Activated naive CD4-positive, alpha-beta T cell treated with anti-CD3 and anti-CD28 coated beads, Interleukin-2, amount 10 ng/mL, durations not matched to agents 7 days and 5 days (primary cell): ENCODE measurements at regions not wholly inside any gene's neighbourhood (a gene's known extent, or its start where the extent isn't known, plus 50 kb on each side); places are given as distances from the start of the nearest gene placed in this dataset.
"Not testable (repeated sequence)": the region's sequence is repeated elsewhere in the genome, so short reads cannot be mapped to it uniquely, and the experiment has no call there.

ENCODE experiments used
- CTCF ChIA-PET: fragments of 350-600 bp; sonication (Branson Sonifier 250); formaldehyde crosslinking; loops from one replicate; lab custom pipeline; 2021; ENCODE audit warnings: antibody characterized with exemption; lab: Charles Lee
- DNase-seq: peaks from one replicate; pipeline ENCODE4 v3.0.0-alpha.2; 2020
- H3K27ac Mint-ChIP-seq: one replicate; pipeline ENCODE4 v1.8.0; 2021; ENCODE audit warnings: mild to moderate bottlenecking, moderate library complexity, mixed read lengths
- H3K27me3 Mint-ChIP-seq: one replicate; pipeline ENCODE4 v1.8.0; 2021; ENCODE audit warnings: mild to moderate bottlenecking, mixed read lengths
- H3K36me3 Mint-ChIP-seq: one replicate; pipeline ENCODE4 v1.8.0; 2021; ENCODE audit warnings: mixed read lengths
- H3K4me1 Mint-ChIP-seq: one replicate; pipeline ENCODE4 v1.8.0; 2021; ENCODE audit warnings: mixed read lengths
- H3K4me3 Mint-ChIP-seq: one replicate; pipeline ENCODE4 v1.8.0; 2021; ENCODE audit warnings: mild to moderate bottlenecking, moderate library complexity, mixed read lengths
- H3K9me3 Mint-ChIP-seq: one replicate; pipeline ENCODE4 v1.8.0; 2021; ENCODE audit warnings: mixed read lengths

DNA sequence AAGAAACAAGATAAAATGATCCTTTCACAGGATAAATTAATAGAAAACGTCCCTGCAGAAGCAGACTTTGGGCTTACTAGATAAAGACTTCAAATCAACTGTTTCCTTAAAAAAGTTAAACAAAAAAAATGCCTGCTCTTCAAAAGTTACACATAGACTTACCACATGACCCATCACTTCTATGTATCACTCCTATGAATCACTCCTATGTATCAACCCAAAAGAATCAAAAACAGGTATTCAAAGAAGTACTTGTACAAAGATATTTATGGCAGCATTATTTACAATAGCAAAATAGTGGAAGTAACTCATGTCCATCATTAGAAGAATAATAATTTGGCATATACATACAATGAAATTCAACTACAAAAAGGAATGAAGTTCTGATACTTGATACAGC is 56.3 kb upstream of the PRDM9 start:
- CTCF ChIA-PET: no interaction called here
- Mint-ChIP-seq H3K27me3 (no peaks in the 10 kb centered on the region), H3K27ac (no peak overlapping the region), H3K9me3 (peaks cover 18% of the 10 kb centered on the region), H3K36me3 (no peaks in the 10 kb centered on the region), H3K4me1 (no peaks in the 10 kb centered on the region), H3K4me3 (no peak overlapping the region)
- DNase-seq: no peak

DNA sequence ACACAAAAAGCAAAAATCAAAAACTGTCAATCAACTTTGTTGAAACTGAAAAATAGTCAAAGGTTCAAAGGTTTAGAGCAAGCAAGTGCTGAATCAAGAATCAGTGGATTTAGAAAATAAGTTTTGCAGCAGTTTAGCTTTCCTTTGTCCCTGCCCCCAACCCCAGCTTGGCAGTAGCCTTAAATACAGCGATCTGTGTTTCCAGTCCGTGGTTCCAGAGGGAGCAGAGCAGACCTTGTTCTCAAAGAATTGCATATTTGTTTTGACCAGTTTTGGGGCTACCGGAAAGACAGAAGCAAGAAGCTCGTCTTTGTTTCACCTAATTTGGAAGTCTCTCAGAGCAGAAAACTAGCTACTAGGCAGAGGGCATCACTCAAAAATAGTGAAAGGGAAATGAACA is 57.2 kb upstream of the PRDM9 start:
- H3K9me3 Mint-ChIP-seq: peaks cover 14% of the 10 kb centered on the region

DNA sequence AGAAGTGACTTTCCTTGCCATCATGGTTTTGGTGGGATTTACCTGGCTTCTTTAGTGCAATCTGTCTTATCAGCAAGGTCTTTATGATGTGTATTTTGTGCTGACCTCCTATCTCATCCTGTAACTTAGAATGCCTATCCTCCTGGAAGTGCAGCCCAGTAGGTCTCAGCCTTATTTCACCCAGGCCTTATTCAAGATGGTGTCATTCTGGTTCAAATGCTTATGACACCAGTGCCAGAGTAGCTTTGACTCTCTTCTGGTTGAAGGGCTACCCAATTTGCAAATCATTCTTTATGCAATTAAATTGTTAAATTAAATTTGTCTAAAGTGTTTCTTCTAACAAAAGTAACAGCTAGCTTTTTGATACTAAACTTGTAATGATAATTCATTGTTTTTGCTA is 58.8 kb upstream of the PRDM9 start:
- no peak overlapping the region for H3K4me3 Mint-ChIP-seq
- no peaks in the 10 kb centered on the region for H3K27me3 Mint-ChIP-seq
- no peak overlapping the region for H3K27ac Mint-ChIP-seq
- H3K4me1 Mint-ChIP-seq: no peaks in the 10 kb centered on the region
- peaks cover 17% of the 10 kb centered on the region for H3K9me3 Mint-ChIP-seq
- no peaks in the 10 kb centered on the region for H3K36me3 Mint-ChIP-seq
- no peak for DNase-seq
- CTCF ChIA-PET: no interaction called here

More for the DNA sequence above, 57.2 kb upstream of the PRDM9 start:
- Mint-ChIP-seq H3K27me3 (no peaks in the 10 kb centered on the region), H3K4me1 (no peaks in the 10 kb centered on the region), H3K36me3 (no peaks in the 10 kb centered on the region), H3K27ac (no peak overlapping the region), H3K4me3 (no peak overlapping the region)
- CTCF ChIA-PET: no interaction called here
- no peak for DNase-seq

DNA sequence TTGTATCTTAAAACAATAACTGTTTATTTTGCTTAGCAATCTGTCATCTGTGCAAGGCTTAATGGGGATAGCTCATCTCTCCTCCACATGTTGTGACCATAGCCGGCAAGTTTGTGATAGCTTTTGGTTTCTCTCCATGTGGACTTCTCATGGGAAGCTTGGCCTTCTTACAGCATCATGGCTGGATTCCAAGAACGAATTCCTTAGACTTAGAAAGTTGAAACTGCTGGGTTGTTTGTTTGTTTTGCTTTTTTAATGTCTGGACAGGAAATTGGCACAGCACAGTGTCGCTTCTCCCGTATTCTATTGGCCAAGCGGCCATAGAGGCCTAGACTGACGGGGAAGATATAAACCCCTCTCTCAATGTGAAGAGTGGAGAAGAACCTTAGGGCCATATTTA is 61.0 kb upstream of the PRDM9 start:
- H3K27ac Mint-ChIP-seq: no peak overlapping the region
- peaks cover 17% of the 10 kb centered on the region for H3K9me3 Mint-ChIP-seq
- no peaks in the 10 kb centered on the region for H3K27me3 Mint-ChIP-seq
- no peak for DNase-seq
- no peak overlapping the region for H3K4me3 Mint-ChIP-seq
- H3K4me1 Mint-ChIP-seq: no peaks in the 10 kb centered on the region
- CTCF ChIA-PET: no interaction called here
- no peaks in the 10 kb centered on the region for H3K36me3 Mint-ChIP-seq

DNA sequence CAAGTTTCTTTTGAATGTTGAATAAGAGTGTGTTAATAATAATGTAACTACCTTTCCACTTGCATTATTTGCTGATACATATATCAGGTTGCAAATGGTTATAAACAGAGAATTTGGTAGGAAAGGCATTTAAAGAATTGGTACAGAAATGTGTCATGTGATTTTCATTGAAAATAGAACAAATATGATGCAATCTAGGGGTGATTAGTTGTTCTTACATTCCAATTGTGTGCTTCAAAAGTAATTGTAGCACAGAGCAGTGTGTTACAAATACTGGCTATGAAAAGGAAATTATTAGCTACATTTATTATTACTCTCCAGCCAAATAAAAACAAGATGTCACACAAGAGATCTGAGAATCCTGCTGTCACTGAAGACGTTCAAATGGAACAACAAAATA is 61.8 kb upstream of the PRDM9 start:
- CTCF ChIA-PET: no interaction called here
- DNase-seq: no peak
- no peak overlapping the region for H3K4me3 Mint-ChIP-seq

DNA sequence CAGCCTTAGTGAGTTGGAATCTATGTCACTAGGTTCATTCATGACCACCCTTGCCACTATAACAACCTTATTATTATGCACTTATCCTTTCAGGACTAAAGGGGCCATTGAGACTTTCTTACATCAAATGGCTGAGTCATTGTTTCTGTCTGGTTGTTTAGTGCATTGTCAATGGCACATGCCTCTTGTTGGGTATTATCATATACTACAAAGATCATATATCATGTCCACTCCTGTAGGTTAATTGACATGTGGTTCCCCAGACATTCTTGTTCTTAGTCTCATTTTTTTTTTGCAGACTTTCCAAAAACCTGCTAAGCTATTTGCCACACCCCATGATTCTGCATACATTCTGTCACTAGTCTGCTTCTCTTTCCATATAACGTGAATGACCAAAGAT is 66.7 kb upstream of the PRDM9 start:
- CTCF ChIA-PET: no interaction called here
- Mint-ChIP-seq H3K36me3 (no peaks in the 10 kb centered on the region), H3K4me3 (no peak overlapping the region), H3K9me3 (peaks cover 17% of the 10 kb centered on the region), H3K4me1 (no peaks in the 10 kb centered on the region), H3K27ac (no peak overlapping the region), H3K27me3 (no peaks in the 10 kb centered on the region)
- DNase-seq: no peak

More for the DNA sequence above, 61.8 kb upstream of the PRDM9 start:
- H3K9me3 Mint-ChIP-seq: peaks cover 21% of the 10 kb centered on the region
- no peaks in the 10 kb centered on the region for H3K4me1 Mint-ChIP-seq
- H3K27ac Mint-ChIP-seq: no peak overlapping the region
- H3K36me3 Mint-ChIP-seq: no peaks in the 10 kb centered on the region
- H3K27me3 Mint-ChIP-seq: no peaks in the 10 kb centered on the region

DNA sequence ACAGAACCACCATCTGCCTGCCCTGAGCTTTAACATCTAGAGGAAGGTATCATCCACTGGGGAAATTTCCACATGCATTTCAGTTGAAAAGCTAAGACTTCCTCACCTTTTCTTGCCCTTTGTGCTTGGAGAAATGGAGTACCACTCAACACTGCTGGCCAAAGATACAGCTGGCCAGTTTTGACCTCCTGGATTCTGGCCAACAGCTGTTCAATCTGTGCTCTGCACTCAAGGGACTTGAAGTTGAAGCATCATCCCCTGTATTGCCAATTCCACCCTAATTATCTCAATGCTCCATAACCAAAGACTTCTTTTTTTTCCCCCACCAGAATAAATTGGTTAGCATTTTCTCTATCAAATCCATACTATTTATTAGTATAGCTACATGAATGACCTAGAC is 70.4 kb upstream of the PRDM9 start:
- DNase-seq: no peak
- H3K4me1 Mint-ChIP-seq: no peaks in the 10 kb centered on the region
- CTCF ChIA-PET: no interaction called here
- no peak overlapping the region for H3K4me3 Mint-ChIP-seq
- H3K9me3 Mint-ChIP-seq: peaks cover 15% of the 10 kb centered on the region
- H3K36me3 Mint-ChIP-seq: no peaks in the 10 kb centered on the region
- no peaks in the 10 kb centered on the region for H3K27me3 Mint-ChIP-seq
- H3K27ac Mint-ChIP-seq: no peak overlapping the region

DNA sequence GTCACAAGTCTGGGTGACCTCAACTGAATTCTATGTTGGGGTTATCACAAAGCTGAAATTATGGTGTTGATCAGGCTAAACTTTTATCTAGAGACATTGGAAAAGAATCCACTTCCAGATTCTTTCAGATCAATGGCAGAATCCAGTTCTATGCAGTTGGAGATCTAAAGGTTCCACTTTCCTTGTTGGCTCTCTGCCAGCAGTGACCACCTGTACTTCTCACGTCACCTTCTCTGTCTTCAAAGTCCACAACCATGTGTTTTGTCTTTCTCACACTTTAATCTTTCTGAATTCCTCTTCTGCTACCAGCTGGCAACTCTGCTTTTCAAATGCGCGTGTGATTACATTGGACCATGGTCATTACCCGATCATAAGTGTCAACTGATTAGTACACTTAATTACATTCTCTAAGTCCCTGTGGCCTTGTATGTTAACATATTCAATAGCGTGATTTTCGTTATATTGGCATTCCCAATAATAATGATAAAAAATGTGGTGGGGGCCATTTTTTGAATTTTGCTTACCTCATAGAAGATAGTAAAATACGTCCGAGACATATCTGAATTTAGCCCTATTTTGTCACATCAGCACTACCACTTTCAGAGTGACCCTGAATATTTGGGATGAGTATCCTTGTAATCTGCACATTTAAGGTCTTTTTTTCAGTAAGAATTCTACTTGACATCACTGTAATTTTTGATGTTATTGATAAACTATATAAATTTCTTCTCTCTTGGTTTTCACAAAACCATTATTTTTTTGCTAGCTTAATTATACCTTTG is 73.7 kb upstream of the PRDM9 start:
- H3K27me3 Mint-ChIP-seq: no peaks in the 10 kb centered on the region
- H3K4me3 Mint-ChIP-seq: no peak overlapping the region
- H3K27ac Mint-ChIP-seq: no peak overlapping the region
- DNase-seq: no peak
- H3K36me3 Mint-ChIP-seq: no peaks in the 10 kb centered on the region
- H3K9me3 Mint-ChIP-seq: peaks cover 5% of the 10 kb centered on the region
- CTCF ChIA-PET: no interaction called here
- H3K4me1 Mint-ChIP-seq: no peaks in the 10 kb centered on the region

DNA sequence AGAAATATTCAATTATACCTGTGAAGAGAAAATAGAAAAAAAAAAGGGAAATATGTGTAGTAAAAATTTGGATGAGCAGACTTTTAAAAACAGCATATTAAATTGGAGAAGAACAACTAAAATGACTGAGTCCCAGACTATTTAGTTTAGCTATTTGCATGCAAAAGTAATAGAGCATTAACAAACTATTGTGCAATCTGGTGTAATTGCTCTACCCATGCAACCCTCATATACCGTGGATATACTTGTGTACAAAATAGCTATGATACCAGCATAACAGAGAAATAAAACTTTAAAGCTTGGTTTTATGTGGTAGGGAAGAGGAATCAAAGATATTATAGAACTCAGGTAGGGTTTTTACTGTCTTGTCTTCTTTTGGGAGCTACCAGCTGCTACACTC is 78.7 kb upstream of the PRDM9 start:
- Mint-ChIP-seq H3K27ac (no peak overlapping the region), H3K4me3 (no peak overlapping the region), H3K36me3 (no peaks in the 10 kb centered on the region), H3K9me3 (peaks cover 11% of the 10 kb centered on the region), H3K27me3 (no peaks in the 10 kb centered on the region), H3K4me1 (no peaks in the 10 kb centered on the region)
- CTCF ChIA-PET: no interaction called here
- no peak for DNase-seq

DNA sequence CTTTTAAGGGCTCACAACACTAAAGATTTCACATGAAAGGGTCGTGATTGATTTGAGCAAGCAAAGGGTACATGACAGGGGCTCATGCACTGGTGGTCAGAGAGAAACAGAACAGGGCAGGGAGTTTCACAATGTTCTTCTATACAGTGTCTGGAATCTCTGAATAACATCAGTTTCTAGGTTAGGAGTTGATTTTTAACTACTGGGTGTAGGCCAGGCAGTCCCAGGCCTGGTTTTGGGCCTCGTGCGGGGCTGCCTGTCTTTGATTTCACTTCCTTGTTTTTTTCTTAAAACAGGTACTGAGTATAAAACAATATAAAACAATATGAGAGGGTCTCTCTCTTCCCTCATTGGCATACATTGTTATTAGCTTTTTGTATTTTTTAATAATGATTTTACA is 87.2 kb upstream of the PRDM9 start:
- CTCF ChIA-PET, H3K27ac Mint-ChIP-seq, H3K4me1 Mint-ChIP-seq, DNase-seq, H3K27me3 Mint-ChIP-seq, H3K36me3 Mint-ChIP-seq, H3K4me3 Mint-ChIP-seq: not testable (repeated sequence)
- peaks cover 16% of the 10 kb centered on the region for H3K9me3 Mint-ChIP-seq

DNA sequence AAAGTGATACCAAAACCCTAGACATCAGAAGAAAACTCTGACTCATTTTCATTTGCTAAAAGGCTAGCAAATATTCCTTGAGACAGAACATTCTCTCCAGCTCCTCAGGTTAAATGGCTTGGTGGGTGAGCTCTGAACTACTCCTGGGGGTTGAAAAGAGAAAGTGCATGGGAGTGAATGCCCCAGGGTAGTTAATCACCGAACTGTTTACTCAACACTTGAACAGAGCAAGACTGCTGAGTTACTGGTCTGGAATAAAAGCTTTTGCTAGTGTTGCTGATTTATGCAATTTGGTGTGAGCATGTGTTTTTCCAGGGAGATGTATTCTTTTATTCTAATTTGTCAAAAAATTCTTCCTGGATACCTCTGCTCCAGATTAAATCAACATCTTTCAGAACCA is 88.3 kb upstream of the PRDM9 start:
- H3K27ac Mint-ChIP-seq: no peak overlapping the region
- peaks cover 17% of the 10 kb centered on the region for H3K9me3 Mint-ChIP-seq
- no peaks in the 10 kb centered on the region for H3K4me1 Mint-ChIP-seq
- H3K4me3 Mint-ChIP-seq: no peak overlapping the region
- no peak for DNase-seq
- CTCF ChIA-PET: no interaction called here
- H3K36me3 Mint-ChIP-seq: no peaks in the 10 kb centered on the region
- H3K27me3 Mint-ChIP-seq: no peaks in the 10 kb centered on the region

DNA sequence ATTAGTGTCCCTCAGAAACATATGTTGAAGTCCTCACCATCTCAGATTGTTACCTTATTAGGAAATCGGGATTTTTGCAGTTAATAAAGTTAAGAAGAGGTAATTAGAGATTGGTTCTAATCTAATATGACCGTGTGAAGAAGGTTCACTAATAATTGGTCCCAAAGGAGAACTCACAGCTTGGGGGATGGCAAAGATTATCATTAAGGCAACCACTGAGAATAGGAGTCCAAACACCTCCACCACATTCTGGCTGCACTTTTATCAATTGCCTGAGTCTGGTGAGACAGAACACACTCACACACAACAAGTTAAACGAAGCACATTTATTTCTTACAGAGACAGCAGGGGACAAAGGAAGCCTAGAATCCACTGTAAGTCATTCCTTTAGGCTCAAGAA is 94.9 kb upstream of the PRDM9 start:
- H3K36me3 Mint-ChIP-seq: no peaks in the 10 kb centered on the region
- CTCF ChIA-PET: no interaction called here
- H3K27me3 Mint-ChIP-seq: no peaks in the 10 kb centered on the region
- H3K4me1 Mint-ChIP-seq: no peaks in the 10 kb centered on the region
- peaks cover 17% of the 10 kb centered on the region for H3K9me3 Mint-ChIP-seq
- H3K4me3 Mint-ChIP-seq: no peak overlapping the region
- H3K27ac Mint-ChIP-seq: no peak overlapping the region
- DNase-seq: no peak

DNA sequence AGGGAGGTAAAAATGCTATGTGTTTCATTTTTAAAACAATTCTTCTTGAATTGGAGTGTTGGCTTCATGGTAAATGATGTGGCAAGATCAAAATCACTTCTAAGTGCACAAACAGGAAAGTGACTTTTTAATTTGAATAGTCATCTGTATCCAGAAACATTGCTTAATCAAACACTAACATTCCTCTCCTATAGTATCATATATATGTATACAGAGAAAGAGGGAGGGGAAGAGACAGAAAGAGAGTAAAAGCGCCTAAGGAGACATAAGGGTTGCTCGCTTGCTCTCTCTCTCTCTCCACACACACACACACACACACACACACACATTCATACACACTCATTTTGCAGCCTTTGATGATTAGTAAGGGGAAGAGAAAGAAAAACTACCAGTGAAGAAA is 95.4 kb upstream of the PRDM9 start:
- CTCF ChIA-PET: no interaction called here
- Mint-ChIP-seq H3K27me3 (no peaks in the 10 kb centered on the region), H3K4me1 (no peaks in the 10 kb centered on the region), H3K4me3 (no peak overlapping the region), H3K27ac (no peak overlapping the region), H3K9me3 (peaks cover 17% of the 10 kb centered on the region), H3K36me3 (no peaks in the 10 kb centered on the region)
- no peak for DNase-seq

DNA sequence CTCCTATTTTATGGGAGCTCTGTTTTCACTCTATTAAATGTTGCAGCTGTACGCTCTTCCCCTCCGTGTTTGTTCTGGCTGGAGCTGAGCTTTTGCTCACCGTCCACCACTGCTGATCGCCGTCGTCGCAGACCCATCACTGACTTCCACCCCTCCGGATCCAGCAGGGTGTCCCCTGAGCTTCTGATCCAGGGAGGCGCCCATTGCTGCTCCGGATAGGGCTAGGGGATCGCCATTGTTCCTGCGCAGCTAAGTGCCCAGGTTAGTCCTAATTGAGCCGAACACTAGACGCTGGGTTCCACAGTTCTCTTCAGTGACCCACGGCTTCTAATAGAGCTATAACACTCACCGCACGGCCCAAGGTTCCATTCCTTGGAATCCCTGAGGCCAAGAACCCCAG is 96.2 kb upstream of the PRDM9 start:
- no peaks in the 10 kb centered on the region for H3K36me3 Mint-ChIP-seq
- H3K4me1 Mint-ChIP-seq: no peaks in the 10 kb centered on the region
- H3K4me3 Mint-ChIP-seq: no peak overlapping the region
- H3K9me3 Mint-ChIP-seq: peaks cover 17% of the 10 kb centered on the region
- DNase-seq: no peak
- H3K27me3 Mint-ChIP-seq: no peaks in the 10 kb centered on the region
- CTCF ChIA-PET: no interaction called here
- no peak overlapping the region for H3K27ac Mint-ChIP-seq

DNA sequence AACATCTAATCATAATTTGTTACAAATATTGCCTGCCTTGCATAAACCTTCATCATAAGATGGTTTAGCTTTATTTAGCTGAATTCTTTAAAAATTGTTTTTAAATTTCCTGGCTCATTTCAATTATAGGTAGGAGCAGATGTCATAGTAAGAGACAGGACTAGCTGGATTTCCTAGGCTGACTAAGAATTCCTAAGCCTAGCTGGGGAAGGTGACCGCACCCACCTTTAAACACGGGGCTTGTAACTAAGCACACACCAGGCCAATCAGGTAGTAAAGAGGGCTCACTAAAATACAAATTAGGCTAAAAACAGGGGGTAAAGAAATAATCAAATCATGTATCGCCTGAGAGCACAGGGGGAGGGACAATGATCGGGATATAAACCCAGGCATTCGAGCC is 96.6 kb upstream of the PRDM9 start:
- H3K4me3 Mint-ChIP-seq, H3K27me3 Mint-ChIP-seq, DNase-seq, CTCF ChIA-PET, H3K4me1 Mint-ChIP-seq, H3K27ac Mint-ChIP-seq, H3K36me3 Mint-ChIP-seq: not testable (repeated sequence)
- peaks cover 16% of the 10 kb centered on the region for H3K9me3 Mint-ChIP-seq
